Breast epithelium (tissue), 4 donors: ENCODE measurements at regions not wholly inside any gene's neighbourhood (a gene's known extent, or its start where the extent isn't known, plus 50 kb on each side); places are given as distances from the start of the nearest gene placed in this dataset.

Experiments used
- DNase-seq, 2 donors: peaks; one replicate each; pipeline ENCODE4 v3.0.0-alpha.2; 2019; ENCODE audit warnings: low spot score in 2 of 2
- H3K27ac ChIP-seq, 2 donors: fragments of 200-600 bp; sonication (generic) in 1 of 2; one replicate each; pipeline ENCODE4 v1.5.1; 2016 to 2019; ENCODE audit warnings: mild to moderate bottlenecking in 1 of 2
- H3K27me3 ChIP-seq, 2 donors: fragments of 200-600 bp; sonication (generic) in 1 of 2; one replicate each; pipeline versions ENCODE4 v1.5.1 to v1.6.0; 2017 to 2019; ENCODE audit warnings: control low read depth in 1 of 2, mild to moderate bottlenecking in 1 of 2
- H3K36me3 ChIP-seq: fragments of 200-600 bp; one replicate; pipeline ENCODE4 v1.5.1; 2019
- H3K4me1 ChIP-seq, 2 donors: fragments of 200-600 bp; sonication (generic); one replicate each; pipeline ENCODE4 v1.5.1; 2016 to 2019; ENCODE audit warnings: control low read depth in 1 of 2
- H3K4me3 ChIP-seq, 3 donors: fragments of 200-600 bp; sonication (generic); 1 replicate in 2 of 3; 2 replicates in 1 of 3; pipeline ENCODE4 v1.5.1; 2016 to 2019; ENCODE audit warnings: mild to moderate bottlenecking in 3 of 3, moderate library complexity in 2 of 3
- H3K9me3 ChIP-seq, 2 donors: fragments of 200-600 bp; sonication (generic) in 1 of 2; one replicate each; pipeline ENCODE4 v1.5.1; 2016 to 2019; ENCODE audit warnings: control low read depth in 1 of 2
- CTCF ChIP-seq, 3 donors: fragments of 450-650 bp; IDR thresholded peaks; one replicate each; pipeline ENCODE4 v1.5.1; 2016 to 2017; ENCODE audit warnings: antibody characterized with exemption in 3 of 3, mild to moderate bottlenecking in 3 of 3, moderate library complexity in 3 of 3
- POLR2A ChIP-seq: fragments of 450-650 bp; IDR thresholded peaks from one replicate; pipeline ENCODE4 v1.6.1; 2016; ENCODE audit warnings: antibody characterized with exemption, mild to moderate bottlenecking, moderate library complexity
- POLR2AphosphoS5 ChIP-seq, 3 donors: sonication (generic); formaldehyde crosslinking; IDR thresholded peaks; one replicate each; pipeline ENCODE4 v1.6.1; 2017; ENCODE audit warnings: antibody characterized with exemption in 3 of 3
- intact Hi-C: fragments of 100-400 bp; cut with DNase I; formaldehyde crosslinking; loops from one replicate; pipeline ENCODE4 v1.15.1; 2023; ENCODE audit warnings: low total_unique reads

GRCh38 chrX:19172741-19173140, 50.5 kb upstream of the ADGRG2 start:
- H3K9me3 ChIP-seq = peaks cover 0 to 15% of the 10 kb centered on the region in 2 donors
- H3K27me3 ChIP-seq = peaks cover 0 to 10% of the 10 kb centered on the region in 2 donors
- H3K27ac ChIP-seq = no peak overlapping the region
- intact Hi-C loops = no loop called here
- no peaks in the 10 kb centered on the region for H3K36me3 ChIP-seq
- H3K4me3 ChIP-seq = no peak overlapping the region
- H3K4me1 ChIP-seq = no peaks in the 10 kb centered on the region
- DNase-seq = no peak
- TF ChIP-seq POLR2AphosphoS5 (IDR thresholded peaks at IDR 0.05) (no peak), POLR2A (no peak), CTCF (IDR thresholded peaks at IDR 0.05) (no peak)

GRCh38 chrX:19174401-19175025, 52.2 kb upstream of the ADGRG2 start:
- Histone ChIP-seq H3K4me3 (no peak overlapping the region), H3K9me3 (no peaks in the 10 kb centered on the region), H3K36me3 (no peaks in the 10 kb centered on the region), H3K27me3 (peaks cover 0 to 11% of the 10 kb centered on the region in 2 donors), H3K27ac (no peak overlapping the region), H3K4me1 (no peaks in the 10 kb centered on the region)
- intact Hi-C loops = no loop called here
- DNase-seq = no peak
- TF ChIP-seq CTCF (IDR thresholded peaks at IDR 0.05) = no peak
- TF ChIP-seq POLR2AphosphoS5 (IDR thresholded peaks at IDR 0.05) = no peak

GRCh38 chrX:19176901-19177630, 54.8 kb upstream of the ADGRG2 start:
- TF ChIP-seq CTCF (IDR thresholded peaks at IDR 0.05) = no peak
- no peak for TF ChIP-seq POLR2AphosphoS5 (IDR thresholded peaks at IDR 0.05)
- TF ChIP-seq POLR2A = no peak
- no peak overlapping the region for H3K27ac ChIP-seq
- intact Hi-C loops = no loop called here
- H3K9me3 ChIP-seq = no peaks in the 10 kb centered on the region
- H3K36me3 ChIP-seq = no peaks in the 10 kb centered on the region
- no peaks in the 10 kb centered on the region for H3K4me1 ChIP-seq
- H3K4me3 ChIP-seq = no peak overlapping the region
- peaks cover 0 to 19% of the 10 kb centered on the region in 2 donors for H3K27me3 ChIP-seq
- no peak for DNase-seq

- H3K9me3 ChIP-seq = no peaks in the 10 kb centered on the region
- DNase-seq = no peak
- H3K4me1 ChIP-seq = no peaks in the 10 kb centered on the region
- intact Hi-C loops = no loop called here
- TF ChIP-seq POLR2AphosphoS5 (IDR thresholded peaks at IDR 0.05) = no peak
- no peak for TF ChIP-seq POLR2A
- no peak for TF ChIP-seq CTCF (IDR thresholded peaks at IDR 0.05)
- no peak overlapping the region for H3K4me3 ChIP-seq
- peaks cover 0 to 19% of the 10 kb centered on the region in 2 donors for H3K27me3 ChIP-seq
- H3K36me3 ChIP-seq = no peaks in the 10 kb centered on the region
- H3K27ac ChIP-seq = no peak overlapping the region
Measured at GRCh38 chrX:19177721-19178120, 55.5 kb upstream of the ADGRG2 start.

GRCh38 chrX:19178402-19178801, 56.1 kb upstream of the ADGRG2 start:
- Histone ChIP-seq H3K4me3 (no peak overlapping the region), H3K4me1 (no peaks in the 10 kb centered on the region), H3K9me3 (no peaks in the 10 kb centered on the region), H3K27ac (no peak overlapping the region), H3K27me3 (peaks cover 0 to 19% of the 10 kb centered on the region in 2 donors), H3K36me3 (no peaks in the 10 kb centered on the region)
- intact Hi-C loops = no loop called here
- no peak for DNase-seq
- TF ChIP-seq POLR2AphosphoS5 (IDR thresholded peaks at IDR 0.05) (no peak), CTCF (IDR thresholded peaks at IDR 0.05) (no peak)
